ENCODE measurements at regions not wholly inside any gene's neighbourhood (a gene's known extent, or its start where the extent isn't known, plus 50 kb on each side); places are given as distances from the start of the nearest gene placed in this dataset.
"Not testable (repeated sequence)": the region's sequence is repeated elsewhere in the genome, so short reads cannot be mapped to it uniquely, and the experiment has no call there.

DNA sequence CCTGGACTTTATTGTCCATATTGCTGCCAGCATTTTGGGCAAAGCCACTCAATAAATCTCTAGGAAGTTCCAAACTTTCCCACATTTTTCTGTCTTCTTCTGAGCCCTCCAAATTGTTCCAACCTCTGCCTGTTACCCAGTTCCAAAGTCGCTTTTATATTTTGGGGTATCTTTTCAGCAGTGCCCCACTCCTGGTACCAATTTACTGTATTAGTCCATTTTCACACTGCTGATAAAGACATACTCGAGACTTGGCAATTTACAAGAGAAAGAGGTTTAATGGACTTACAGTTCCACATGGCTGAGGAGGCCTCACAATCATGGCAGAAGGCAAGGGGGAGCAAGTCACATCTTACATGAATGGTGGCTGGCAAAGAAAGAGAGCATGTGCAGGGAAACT, 53.4 kb downstream of the AHSP start:
- DNase-seq (ENCODE audit: low read depth) = not testable (repeated sequence)

- not testable (repeated sequence) for DNase-seq (ENCODE audit: low read depth)
Observed at GRCh38 chr16:31601737-31602384, 74.2 kb downstream of the AHSP start.

DNA sequence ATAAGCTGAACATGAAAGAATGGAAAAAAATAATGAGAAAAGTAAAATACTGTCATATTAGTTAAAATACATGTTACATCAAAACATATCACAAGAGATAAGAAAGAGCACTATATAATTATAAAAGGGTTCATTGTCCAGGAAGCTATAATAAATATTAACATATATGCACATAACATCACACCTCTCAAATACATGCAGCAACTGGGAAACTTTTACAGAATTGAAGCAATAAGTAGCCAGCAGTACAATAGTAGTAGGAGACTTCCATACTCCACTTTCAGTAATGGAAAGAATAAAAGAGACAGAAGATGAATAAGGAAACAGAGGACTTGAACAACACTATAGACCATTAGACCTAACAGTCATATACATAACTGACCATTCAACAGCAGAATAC, 90.4 kb downstream of the AHSP start:
- no peak for DNase-seq (ENCODE audit: low read depth)

DNA sequence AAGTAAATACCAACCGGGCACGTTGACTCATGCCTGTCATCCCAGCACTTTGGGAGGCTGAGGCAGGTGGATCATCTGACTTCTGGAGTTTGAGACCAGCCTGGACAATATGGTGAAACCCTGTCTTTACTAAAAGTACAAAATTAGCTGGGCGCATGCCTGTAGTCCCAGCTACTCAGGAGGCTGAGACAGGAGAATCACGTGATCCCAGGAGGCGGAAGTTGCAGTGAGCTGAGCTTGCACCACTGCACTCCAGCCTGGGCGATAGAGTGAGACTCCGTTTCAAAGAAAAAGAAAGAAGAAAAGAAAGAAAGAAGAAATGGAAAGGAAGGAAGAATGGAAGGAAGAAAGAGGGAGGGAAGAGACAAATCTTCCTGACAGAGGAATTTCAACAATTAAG, 108.7 kb downstream of the AHSP start:
- DNase-seq (ENCODE audit: low read depth) = no peak

DNA sequence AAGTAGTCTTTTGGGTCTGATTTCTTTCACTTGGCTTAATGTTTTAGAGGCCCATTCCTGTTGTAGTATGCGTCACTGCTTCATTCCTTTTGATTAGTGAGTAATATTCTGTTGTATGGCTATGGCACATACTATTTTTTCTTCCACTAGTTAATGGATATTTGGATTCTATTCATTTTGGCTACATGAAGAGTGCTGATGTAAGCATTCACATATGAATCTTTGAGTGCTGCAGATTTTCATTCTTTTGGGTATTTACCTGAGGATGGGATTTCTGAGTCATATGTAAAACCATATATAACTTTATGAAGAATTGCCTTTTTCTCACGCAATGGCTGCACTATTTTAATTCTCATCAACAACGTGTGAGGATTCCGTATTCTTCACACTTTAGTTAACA, 113.6 kb downstream of the AHSP start:
- no peak for DNase-seq (ENCODE audit: low read depth)

GRCh38 chr16:31655674-31656073, 128.0 kb downstream of the AHSP start:
- not testable (repeated sequence) for DNase-seq (ENCODE audit: low read depth)

DNA sequence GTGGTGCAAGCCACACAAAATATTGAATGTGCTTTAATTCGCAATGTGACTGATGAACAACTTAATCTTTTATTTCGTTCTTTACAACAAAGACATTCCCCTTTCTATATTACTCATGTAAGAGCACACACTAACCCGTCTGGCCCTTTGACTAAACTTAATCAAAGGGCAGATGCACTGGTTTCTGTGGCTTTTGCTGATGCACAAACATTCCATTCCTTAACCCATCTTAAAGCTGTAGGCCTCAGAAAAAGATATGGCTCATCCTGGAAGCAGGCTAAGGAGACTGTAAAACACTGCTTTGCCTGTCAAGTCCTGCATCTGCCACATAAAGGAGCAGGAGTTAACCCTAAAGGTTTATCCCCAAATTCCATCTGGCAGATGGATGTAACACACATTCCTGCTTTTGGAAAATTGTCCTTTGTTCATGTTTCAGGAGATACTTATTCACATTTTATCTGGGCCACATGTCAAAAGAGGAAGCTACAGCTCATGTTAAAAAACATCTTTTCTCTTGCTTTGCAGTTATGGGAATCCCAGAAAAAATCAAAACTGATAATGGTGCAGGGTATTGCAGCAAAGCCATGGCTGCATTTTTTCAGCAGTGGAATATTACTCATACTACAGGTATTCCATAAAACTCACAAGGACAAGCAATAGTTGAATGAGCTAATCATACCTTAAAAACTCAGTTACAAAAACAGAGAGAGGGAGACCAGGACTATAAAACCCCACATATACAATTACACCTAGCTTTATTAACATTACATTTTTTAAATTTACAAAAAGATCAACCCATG, 137.2 kb downstream of the AHSP start:
- no peak for DNase-seq (ENCODE audit: low read depth)

- no peak for DNase-seq (ENCODE audit: low read depth)
Observed at GRCh38 chr16:31674686-31675085, 147.0 kb downstream of the AHSP start.

GRCh38 chr16:31676731-31677130, 149.0 kb downstream of the AHSP start:
- no peak for DNase-seq (ENCODE audit: low read depth)

DNA sequence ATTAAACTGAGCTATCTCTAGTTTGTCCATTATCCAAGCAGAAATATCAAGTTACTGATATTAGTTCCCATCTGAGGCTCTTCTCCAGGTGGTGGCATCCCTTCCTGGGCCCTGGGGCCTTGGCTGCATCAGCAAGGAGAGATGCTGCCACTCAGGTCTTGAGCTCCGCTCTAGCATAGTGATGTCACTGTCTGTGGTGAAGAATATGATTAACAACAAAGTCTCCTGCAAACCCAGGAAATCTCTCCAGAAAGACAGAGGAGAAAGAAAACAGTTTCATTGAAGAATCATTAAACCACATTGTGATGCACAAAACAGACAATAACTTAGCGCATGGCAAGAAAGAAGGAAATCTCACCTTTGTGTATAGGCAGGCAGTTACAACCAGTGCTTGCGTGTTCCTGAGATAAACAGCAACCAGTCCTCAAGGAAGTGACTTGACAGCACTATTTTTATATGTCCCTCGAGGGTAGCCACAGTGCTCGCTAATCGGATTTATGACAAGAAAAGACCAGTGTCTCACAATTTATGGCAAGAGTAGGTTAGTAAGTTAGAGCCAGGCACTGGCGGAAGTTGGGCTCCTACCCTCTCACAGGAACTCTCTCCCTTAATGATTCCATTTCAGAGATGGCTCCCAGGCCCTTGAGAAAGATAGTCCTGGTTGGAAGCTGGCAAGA, 151.1 kb downstream of the AHSP start:
- no peak for DNase-seq (ENCODE audit: low read depth)

GRCh38 chr16:31689331-31689730, 161.6 kb downstream of the AHSP start:
- DNase-seq (ENCODE audit: low read depth) = not testable (repeated sequence)

- not testable (repeated sequence) for DNase-seq (ENCODE audit: low read depth)
Observed at GRCh38 chr16:31692338-31692737, 164.6 kb downstream of the AHSP start.

DNA sequence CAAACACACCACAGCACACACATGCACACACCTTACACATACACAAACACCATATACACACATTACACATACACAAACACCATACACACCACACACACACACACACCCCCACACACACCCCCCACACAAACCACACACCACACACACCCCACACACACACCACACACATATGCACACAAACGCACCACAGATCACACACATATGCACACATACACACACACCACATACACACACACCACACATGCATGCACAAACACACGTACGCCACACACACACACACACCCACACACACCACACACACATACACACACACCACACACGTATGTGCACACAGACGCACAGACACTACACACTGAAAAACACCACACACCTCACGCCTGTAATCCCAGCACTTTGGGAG, 166.0 kb downstream of the AHSP start:
- DNase-seq (ENCODE audit: low read depth) = no peak

GRCh38 chr16:31694461-31694860, 166.8 kb downstream of the AHSP start:
- DNase-seq (ENCODE audit: low read depth) = no peak

DNA sequence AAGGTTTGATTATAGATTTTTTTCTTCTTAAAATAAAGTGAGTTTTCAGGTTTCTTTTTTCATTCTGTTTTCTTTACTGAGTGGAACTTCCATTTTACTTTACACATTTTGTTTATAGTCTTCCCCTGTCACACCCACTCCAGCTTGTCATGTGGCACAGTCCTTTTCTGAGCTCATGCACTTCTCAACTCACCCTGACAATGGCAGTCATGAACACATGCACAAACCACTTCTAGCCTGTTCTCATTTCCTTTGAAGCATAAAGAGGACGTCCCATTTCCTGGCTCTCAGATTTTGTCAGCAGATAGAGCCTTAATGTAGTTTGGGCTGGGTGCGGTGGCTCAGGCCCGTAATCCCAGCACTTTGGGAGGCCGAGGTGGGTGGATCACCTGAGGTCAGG, 168.0 kb downstream of the AHSP start:
- no peak for DNase-seq (ENCODE audit: low read depth)

DNA sequence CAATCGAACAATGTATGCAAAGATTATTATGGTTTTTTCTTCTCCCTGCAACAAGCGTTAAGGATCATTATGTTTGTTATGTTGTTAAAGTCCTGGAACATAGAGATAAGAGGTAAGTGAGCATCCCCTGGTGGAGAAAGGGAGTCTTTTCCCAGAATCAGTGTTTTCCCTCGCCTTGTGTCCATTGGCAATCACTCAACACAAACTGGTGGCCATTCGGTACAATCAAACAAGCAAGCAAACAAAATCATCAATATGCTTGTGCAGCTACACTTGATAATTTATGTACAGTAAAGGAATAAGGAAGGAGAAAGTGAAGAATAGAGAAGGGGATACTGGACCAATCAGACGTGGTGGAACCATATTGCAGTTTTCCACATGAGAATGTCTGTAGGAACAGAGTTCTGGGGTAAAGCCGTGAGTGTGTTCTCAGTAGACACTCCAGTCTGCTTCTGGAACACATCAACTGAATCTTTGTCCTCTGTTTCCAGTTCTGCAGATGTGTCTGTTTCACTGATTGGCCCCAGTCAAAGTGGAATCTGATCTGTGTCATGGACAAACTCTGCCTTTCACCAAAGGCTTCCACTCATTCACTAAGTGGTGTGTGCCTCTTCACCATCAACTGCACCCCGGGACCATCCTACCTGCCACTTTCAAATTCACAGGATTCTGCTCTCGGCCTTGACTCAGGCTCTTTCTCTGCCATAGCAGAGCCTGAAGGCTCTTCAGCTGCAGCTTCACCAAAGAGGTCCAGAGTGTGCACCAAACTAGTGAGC, 169.5 kb downstream of the AHSP start:
- no peak for DNase-seq (ENCODE audit: low read depth)

- no peak for DNase-seq (ENCODE audit: low read depth)
Observed at GRCh38 chr16:31697744-31698125, 170.0 kb downstream of the AHSP start.

- no peak for DNase-seq (ENCODE audit: low read depth)
Observed at GRCh38 chr16:31698901-31699300, 171.2 kb downstream of the AHSP start.

- no peak for DNase-seq (ENCODE audit: low read depth)
Observed at GRCh38 chr16:31699601-31700000, 171.9 kb downstream of the AHSP start.

DNA sequence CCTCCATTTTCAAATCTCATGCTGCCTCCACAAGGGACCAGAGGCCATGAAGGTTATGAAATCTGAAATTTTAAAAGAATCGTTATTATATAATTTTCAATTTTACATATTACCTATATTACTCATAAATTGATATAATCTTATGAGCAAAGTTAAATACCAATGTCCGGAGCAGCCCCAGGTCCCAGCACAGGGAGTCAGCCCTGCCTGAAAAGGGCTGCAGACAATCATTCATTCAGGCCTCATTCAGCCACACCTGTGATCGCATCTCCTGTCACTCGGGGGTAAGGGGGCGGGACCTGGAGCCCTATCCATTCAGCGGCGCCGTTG, 172.5 kb downstream of the AHSP start:
- no peak for DNase-seq (ENCODE audit: low read depth)

- no peak for DNase-seq (ENCODE audit: low read depth)
Observed at GRCh38 chr16:31700530-31701388, 172.8 kb upstream of the ZNF267 start.

- DNase-seq (ENCODE audit: low read depth) = no peak
Observed at GRCh38 chr16:31701734-31702133, 171.9 kb upstream of the ZNF267 start.

Data from GM04503 (cell line).